Activated gamma-delta T cell (primary cell): ENCODE measurements at regions not wholly inside any gene's neighbourhood (a gene's known extent, or its start where the extent isn't known, plus 50 kb on each side); places are given as distances from the start of the nearest gene placed in this dataset.

Experiments
- DNase-seq: peaks from one replicate; lab custom pipeline; 2025; lab: John Stamatoyannopoulos, UW

DNA sequence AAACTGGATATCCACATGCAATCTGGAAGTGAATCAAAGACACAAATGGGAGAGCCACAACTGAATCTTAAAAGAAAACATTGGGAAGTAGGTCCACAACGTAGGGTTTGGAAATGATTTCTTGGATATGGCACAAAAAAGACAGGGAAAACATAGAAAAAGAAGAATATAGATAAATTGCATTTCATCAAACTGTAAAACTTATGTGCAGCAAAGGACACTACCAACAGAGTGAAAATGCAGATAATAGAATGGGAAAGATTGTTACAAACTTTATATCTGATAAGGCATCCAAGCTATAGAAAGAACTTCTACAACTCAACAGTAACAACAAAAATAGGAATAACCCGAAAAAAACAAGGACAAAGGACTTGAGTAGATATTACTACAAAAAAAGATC, 89.6 kb downstream of the ZNF280B start:
- no peak for DNase-seq

DNA sequence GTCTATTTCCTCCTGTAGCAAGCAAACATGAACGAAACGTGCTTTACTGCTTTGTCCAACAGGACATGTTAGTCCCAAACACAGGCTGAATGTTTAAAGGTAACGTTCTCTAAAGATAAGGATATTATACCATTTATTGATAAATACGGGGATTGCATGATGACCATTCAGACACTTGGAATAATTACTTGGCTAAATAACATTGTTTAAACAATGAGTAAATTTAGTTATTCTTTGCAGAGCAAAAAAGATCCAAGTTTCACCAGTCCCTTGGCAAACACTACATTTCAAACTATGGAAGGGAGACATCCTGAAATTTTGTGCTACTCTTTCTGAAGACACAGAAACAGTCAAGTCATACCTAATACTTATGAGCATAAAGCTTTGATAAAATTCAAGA, 88.0 kb downstream of the ZNF280B start:
- DNase-seq = no peak

DNA sequence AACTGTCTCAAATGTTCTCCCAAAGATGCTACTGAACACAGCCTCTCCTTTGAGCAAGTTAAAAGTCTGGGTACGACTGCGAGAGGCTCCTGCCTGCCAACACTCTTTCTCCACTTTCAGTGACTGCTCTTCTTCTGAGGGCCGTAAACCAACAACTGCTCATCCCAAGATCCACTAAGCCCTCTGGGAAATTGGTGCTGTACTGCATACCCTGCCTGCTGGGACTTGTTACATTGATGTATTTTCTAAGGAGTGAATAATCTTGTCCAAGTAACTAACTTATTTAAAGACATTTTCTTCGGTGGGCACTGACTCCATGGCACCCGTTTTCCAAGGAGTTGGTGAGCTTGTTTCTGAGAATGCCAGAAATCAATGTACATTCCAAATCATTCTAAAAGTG, 87.2 kb downstream of the ZNF280B start:
- DNase-seq = no peak

DNA sequence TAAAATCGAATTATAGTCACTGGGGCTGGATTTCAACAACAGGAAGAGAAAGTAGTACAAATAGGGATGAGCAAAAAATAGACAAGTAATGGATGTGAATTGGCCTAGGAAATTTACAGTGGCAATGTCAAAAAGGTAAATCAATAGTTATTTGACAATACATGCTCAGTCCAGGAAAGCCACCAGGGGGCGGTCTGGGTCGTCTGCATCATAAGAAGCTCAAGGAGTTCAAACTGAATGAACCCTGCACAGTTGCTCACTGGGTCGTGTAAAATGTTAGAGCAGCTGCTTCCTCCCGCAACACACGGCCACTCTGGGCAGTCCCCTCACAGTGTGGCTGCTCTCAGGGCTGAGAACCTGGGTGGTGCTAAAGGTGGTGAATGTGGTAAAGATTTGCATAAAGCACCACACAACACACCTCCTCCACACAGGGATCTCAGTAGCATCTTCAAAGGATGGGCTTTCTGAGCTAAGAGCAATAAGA, 85.9 kb downstream of the ZNF280B start:
- DNase-seq = no peak

DNA sequence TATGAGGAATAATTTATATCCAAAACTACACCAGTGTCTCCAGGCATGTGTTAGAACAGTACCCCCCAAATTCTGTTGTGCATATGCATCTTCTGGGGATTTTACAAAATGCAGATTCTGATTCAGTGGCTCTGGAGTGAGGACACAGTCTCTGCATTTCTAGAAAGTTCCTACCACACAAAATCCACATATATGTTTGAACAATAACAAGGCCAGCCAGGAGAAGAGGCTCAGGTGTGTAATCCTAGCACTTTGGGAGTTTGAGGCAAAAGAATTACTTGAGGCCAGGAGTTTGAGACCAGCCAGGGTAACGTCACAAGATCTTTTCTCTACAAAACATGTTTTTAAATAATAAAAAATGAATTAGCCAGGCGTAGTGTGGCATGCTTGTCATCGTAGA, 84.9 kb downstream of the ZNF280B start:
- no peak for DNase-seq

DNA sequence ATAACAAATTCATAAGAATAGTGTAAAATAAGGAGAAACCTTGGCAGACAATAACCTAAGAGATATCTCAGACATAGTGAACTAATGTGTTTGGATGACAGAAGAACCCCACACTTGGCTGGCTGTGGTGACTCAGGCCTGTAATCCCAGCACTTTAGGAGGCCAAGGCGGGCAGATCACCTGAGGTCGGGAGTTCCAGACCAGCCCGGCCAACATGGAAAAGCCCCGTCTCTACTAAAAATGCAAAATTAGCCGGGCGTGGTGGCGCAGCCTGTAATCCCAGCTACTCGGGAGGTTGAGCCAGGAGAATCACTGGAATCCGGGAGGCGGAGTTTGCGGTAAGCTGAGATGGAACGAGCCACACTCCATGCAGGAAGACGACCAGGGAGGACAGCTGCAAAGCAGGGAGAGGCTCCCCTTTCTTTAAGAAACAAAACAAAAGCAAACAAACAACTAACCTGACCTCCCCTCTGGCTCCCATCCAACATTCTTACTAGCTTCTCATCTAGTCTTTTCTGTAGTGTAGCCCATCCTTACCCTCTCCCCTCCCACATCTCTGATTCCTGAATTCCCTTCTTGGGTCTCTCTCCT, 84.2 kb downstream of the ZNF280B start:
- DNase-seq = no peak

DNA sequence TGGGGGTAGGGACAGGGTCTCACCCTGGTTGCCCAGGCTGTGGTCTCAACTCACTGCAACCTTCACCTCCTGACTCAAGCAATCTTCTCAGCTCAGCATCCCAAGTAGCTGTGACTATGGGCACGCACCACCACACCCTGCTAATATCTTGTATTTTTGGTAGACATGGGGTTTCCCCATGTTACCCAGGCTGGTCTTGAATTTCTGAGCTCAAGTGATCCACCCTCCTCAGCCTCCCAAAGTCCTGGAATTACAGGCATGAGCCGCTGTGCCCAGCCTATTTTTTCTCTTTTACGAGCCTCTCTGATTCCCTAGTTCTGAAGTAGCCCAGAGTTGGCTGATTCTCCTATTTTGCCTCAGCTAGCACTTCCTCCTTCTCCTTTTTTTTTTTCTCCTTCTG, 83.6 kb downstream of the ZNF280B start:
- no peak for DNase-seq

DNA sequence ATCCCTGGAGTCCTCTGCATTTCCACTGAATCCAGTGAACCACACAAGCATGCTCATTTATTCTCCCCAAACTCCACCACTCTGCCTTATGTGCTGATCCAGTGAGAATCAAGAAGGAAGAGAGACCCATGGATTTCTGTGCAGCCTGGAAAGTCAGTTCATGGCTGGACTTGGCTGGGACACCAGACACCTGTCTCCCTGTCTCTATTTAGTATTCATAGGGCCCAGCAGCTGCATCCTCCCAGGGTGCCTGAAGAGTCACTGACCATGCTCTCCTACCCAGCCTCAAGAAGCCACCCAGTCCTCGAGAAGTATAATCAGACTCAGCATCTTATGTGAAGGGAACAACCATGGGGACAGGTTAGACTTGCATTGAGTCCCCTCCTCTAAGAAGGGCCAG, 83.2 kb downstream of the ZNF280B start:
- DNase-seq = no peak

DNA sequence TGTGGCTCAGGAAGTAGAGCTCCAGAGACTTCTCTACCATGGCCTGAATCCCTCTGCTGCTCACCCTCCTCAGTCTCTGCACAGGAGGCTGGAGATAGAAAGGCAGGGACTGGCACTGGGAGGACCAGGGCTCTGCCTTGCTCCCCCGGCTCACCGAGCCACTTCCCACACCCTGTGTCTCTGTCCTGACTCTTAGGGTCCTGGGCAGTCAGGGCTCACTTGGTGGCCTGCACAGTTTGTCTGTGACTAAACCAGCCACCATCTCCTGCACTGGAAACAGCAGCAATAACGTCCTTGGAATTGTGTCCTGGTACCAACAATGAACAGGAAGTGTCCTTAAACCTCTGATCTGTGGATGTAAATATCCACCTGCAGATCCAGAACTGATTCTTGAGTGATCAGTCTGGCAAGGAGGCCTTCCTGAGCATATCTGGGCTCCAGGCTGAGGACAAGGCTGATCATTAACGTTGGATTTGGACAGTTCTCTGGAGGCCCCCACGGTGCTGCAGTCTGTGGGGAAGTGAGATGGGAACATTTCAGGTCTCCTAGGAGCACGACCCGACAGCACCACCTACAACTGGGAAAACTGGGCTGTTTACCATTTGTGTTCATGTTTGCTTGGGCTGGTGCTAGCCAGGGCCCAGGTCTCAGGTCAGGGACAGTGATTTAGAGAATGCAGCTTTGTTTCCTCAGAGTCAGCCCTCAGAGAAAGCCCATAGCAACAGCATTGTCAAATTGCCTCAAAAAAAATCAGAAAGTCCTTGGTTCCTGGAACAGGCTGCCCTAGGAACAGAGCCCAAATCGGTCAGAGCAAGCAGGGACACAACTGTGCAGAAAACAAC, 82.5 kb downstream of the ZNF280B start:
- no peak for DNase-seq

DNA sequence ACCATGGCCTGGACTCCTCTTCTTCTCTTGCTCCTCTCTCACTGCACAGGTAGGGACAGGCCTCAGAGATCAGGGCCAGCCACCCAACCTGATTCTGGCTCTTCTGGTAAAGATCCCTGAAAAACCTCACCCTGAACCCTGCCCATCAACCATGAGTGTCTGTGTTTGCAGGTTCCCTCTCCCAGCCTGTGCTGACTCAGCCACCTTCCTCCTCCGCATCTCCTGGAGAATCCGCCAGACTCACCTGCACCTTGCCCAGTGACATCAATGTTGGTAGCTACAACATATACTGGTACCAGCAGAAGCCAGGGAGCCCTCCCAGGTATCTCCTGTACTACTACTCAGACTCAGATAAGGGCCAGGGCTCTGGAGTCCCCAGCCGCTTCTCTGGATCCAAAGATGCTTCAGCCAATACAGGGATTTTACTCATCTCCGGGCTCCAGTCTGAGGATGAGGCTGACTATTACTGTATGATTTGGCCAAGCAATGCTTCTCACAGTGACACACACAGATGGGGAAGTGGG, 80.9 kb downstream of the ZNF280B start:
- DNase-seq = no peak

DNA sequence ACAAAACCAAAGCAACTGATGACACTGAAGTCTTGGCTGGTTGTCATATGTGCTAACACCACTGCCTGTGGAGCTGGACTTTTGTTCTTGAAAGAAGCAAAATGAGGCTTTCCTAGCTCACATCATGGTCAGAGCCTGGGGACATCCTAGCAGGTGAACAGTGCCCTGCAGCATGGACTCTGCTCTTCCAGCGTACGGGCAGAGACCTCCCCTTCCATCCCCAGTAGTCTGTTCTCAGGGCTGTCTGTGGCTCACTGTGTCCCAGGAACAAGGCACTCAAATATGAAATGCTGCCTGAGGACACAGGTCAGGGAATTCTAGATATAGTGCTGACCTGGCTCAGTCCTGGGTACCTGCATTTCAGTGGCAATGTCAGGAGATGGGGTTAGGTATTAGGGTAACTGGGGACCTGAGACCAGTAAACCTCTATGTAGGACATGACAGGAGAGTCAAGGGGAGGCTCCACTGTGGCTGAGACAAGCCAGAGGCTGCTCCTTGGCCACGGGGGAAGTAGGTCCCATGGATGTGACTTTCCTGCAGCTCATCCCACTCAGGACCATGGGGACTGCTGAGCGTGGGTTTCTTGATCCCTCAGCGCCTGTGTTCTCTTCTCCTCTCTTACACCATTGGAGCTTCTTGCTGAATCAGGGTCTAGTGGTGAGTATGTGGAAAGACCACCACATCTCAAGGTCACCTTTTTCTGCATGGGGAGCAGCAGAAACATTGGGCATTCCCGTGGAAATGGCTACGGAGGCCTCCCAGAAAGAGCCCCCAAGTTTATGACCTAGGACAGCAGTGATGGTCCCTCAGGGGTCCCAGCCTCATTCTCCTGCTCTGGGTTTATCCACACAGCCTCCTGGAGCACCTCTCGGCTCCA, 80.1 kb downstream of the ZNF280B start:
- no peak for DNase-seq

DNA sequence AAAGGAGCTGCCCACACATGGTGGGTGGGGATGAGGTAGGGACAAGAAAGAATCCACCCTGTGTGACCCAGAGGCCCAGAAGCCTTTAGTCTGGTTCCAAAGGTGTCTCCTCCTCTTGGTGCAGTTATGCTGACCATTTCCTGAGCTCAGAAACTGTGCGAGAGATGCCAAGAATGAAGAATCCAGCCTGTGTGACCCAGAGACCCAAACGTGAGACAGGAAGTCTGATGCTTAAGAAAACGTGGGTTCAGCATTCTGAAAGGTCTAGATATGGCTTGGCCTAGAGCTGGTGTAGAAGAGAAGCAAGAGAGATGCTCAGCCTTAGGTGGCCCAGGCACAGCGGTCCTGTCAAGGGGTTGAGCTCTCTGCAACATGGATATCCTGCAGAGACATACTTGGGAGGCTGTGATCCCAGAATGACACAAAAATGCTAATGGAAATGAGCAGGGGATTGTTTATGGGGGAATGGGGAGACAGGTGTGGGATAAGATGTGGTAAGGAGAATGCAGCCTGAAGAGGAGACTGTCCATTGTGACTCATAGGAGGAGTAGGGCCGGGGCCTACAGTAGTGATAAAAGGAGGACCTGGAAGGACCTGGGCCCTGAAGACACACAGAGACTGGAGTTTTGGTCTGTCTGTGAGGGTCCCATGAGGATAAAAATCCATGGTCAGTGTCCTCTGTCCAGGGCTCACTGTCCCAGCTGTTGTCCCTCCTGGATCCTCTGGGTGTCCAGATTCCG, 79.0 kb downstream of the ZNF280B start:
- DNase-seq = no peak

DNA sequence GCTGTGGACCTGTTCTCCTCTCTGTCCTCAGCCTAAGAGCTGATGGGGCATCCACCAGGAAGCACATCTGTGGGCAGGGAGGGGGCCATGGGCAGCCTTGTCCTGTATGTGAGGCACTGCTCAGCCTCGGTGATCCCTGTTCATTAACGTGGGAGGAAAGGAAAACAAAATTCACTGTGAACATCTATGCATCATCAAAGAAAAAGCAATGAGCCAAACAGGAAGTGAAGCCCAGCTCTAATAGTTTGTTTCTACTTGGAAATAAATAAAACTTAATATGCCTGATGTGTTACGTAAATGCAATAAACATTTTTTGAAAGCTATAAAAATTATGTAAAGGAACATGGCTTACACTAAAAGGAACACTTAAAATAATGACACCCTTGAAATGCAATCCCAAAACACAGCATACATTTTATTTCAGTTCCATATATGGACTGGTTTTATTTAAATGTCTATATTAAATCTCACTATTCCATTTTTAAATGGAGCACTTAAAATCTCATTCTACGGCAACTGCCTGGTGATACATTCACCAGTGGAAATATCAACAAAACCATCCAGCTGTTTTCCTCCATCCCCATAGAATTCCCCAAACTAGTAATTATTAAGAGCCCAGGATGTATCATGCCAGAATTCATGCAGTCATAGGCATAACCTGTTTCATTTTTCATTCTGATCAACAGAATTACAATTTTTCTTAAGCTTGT, 78.3 kb downstream of the ZNF280B start:
- no peak for DNase-seq

DNA sequence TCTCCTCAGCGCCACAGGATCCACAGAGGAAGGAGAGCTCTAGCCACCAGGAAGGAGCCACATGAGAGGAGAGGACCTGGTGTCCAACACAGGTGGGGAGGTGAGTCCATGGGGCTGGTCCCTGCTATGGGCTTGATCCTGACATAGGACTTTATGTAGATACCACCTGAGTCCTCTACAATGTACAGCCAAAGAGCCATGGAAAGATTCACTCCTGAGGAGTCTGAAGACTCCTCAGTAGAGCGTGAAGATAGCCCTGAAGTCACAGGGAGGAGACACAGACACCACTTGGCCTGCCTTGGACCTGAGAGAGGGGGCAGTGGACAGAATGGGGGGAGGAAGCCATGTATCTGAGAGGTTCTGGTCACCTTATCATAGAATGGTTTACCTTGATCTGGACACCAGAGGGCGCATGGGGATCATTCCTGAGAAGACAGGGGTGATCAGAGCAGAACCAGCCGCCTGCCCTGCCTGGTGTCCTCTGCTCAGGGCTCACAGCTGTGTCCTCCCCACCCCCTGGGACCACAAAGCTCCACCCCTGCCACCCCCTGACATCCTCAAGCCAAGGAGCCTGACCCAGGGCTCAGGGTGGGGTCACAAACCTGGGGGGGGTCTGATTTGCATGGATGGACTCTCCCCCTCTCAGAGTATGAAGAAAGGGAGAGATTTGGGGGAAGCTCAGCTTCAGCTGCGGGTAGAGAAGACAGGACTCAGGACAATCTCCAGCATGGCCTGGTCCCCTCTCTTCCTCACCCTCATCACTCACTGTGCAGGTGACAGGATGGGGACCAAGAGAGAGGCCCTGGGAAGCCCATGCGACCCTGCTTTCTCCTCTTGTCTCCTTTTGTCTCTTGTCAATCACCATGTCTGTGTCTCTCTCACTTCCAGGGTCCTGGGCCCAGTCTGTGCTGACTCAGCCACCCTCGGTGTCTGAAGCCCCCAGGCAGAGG, 77.0 kb downstream of the ZNF280B start:
- DNase-seq = no peak

DNA sequence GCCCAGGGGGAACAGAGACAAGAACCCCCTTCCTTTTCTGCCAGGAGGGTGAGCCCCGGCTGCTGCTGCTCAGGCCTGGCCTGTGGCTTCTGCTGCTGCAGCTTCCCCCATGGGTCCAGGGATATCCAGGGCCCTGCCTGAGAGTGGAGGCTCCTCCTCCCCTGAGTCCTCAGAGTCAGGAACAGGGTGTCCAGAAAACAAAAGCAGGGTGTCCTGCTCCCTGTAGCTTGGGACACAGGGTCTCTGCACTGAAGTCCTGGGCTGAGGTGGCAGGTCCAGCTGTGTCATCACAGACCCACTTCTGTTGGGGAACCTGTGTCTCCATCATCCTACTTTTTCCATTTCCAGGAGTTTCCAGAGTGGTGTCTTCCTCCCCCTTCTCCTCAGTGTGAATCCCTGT, 76.1 kb downstream of the ZNF280B start:
- no peak for DNase-seq

DNA sequence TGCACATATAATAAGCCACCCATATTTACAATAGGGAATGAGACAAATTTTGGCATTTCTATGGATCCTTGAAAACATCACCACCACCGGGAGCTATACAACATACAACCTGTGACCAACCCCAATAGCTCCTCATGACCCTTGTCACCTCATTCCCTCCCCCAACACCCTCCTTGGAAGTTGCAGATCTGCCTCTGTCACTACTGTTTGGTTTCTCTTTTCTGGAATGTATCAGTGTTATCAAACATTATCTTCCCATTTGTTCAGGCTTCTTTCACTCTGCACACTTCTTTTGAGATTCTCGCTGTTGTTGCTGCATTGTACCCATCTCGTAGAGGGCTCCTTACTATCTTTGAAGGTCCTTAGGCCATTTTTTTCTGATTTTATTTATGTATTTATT, 75.6 kb downstream of the ZNF280B start:
- DNase-seq = no peak

DNA sequence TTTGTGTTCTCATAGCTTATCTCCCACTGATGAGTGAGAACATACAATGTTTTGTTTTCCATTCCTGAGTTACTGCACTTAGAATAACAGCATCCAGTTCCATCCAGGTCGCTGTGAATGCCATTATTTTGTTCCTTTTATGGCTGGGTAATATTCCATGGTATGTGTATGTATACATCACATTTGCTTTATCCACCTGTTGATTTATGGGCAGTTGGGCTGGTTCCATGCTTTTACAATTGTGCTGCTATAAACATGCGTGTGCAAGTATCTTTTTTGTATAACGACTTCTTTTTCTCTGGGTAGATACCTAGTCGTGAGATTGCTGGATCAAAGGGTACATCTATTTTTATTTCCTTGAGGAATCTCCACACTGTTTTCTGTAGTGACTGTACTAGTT, 74.8 kb downstream of the ZNF280B start:
- no peak for DNase-seq
